ENCODE measurements at regions not wholly inside any gene's neighbourhood (a gene's known extent, or its start where the extent isn't known, plus 50 kb on each side); places are given as distances from the start of the nearest gene placed in this dataset.

- intact Hi-C loops (cut with DNase I), result no loop called here
- Histone ChIP-seq H3K9me3 (no peaks in the 10 kb centered on the region), H3K4me1 (no peaks in the 10 kb centered on the region), H3K4me3 (no peak overlapping the region), H3K27ac (no peak overlapping the region), H3K36me3 (ENCODE audit: insufficient read depth in 1 of 2, low read depth in 1 of 2) (no peaks in the 10 kb centered on the region), H3K27me3 (ENCODE audit: insufficient read depth in 3 of 3, low read length in 2 of 3) (no peaks in the 10 kb centered on the region)
- DNase-seq, result no peak
- TF ChIP-seq CTCF (IDR thresholded peaks at IDR 0.05), result no peak
- ATAC-seq, result no peak
- WGBS, 3 donors, result 52 to 62% (median 58%) methylated on average over 2 of the region's 2 CpGs
These were observed 179.6 kb upstream of the SGCD start for GRCh38 chr5:156147261-156147943.

GRCh38 chr5:156147944-156148285 is 179.0 kb upstream of the SGCD start:
- DNase-seq, result no peak
- no peaks in the 10 kb centered on the region for H3K36me3 ChIP-seq (ENCODE audit: insufficient read depth in 1 of 2, low read depth in 1 of 2)
- no peak overlapping the region for H3K27ac ChIP-seq
- no peak overlapping the region for H3K4me3 ChIP-seq
- WGBS, 3 donors, result 69 to 77% (median 74%) methylated on average over 1 of the region's 1 CpG
- ATAC-seq, result no peak
- no peaks in the 10 kb centered on the region for H3K9me3 ChIP-seq
- H3K27me3 ChIP-seq (ENCODE audit: insufficient read depth in 3 of 3, low read length in 2 of 3), result no peaks in the 10 kb centered on the region
- intact Hi-C loops (cut with DNase I), result no loop called here
- TF ChIP-seq CTCF (IDR thresholded peaks at IDR 0.05), result no peak
- H3K4me1 ChIP-seq, result no peaks in the 10 kb centered on the region

GRCh38 chr5:156148301-156148700 is 178.7 kb upstream of the SGCD start:
- DNase-seq, result no peak
- 96 to 100% (median 98%) methylated on average over 1 of the region's 1 CpG for WGBS, 3 donors
- H3K9me3 ChIP-seq, result no peaks in the 10 kb centered on the region
- no peak overlapping the region for H3K4me3 ChIP-seq
- no peak for TF ChIP-seq CTCF (IDR thresholded peaks at IDR 0.05)
- no peak for ATAC-seq
- H3K27ac ChIP-seq, result no peak overlapping the region
- no peaks in the 10 kb centered on the region for H3K4me1 ChIP-seq
- intact Hi-C loops (cut with DNase I), result no loop called here
- no peaks in the 10 kb centered on the region for H3K36me3 ChIP-seq (ENCODE audit: insufficient read depth in 1 of 2, low read depth in 1 of 2)
- no peaks in the 10 kb centered on the region for H3K27me3 ChIP-seq (ENCODE audit: insufficient read depth in 3 of 3, low read length in 2 of 3)

- TF ChIP-seq CTCF (IDR thresholded peaks at IDR 0.05), result no peak
- DNase-seq (no peak), ATAC-seq (no peak)
- H3K36me3 ChIP-seq (ENCODE audit: insufficient read depth in 1 of 2, low read depth in 1 of 2), result no peaks in the 10 kb centered on the region
- no peak overlapping the region for H3K27ac ChIP-seq
- H3K4me3 ChIP-seq, result no peak overlapping the region
- intact Hi-C loops (cut with DNase I), result no loop called here
- no peaks in the 10 kb centered on the region for H3K9me3 ChIP-seq
- H3K4me1 ChIP-seq, result no peaks in the 10 kb centered on the region
- no peaks in the 10 kb centered on the region for H3K27me3 ChIP-seq (ENCODE audit: insufficient read depth in 3 of 3, low read length in 2 of 3)
These were observed 177.8 kb upstream of the SGCD start for GRCh38 chr5:156149213-156149612.

- TF ChIP-seq CTCF (IDR thresholded peaks at IDR 0.05), result no peak
- no peak for DNase-seq
- ATAC-seq, result no peak
- no peak overlapping the region for H3K27ac ChIP-seq
- H3K9me3 ChIP-seq, result no peaks in the 10 kb centered on the region
- WGBS, 3 donors, result 52 to 73% (median 68%) methylated on average over 3 of the region's 3 CpGs
- no peak overlapping the region for H3K4me3 ChIP-seq
- H3K27me3 ChIP-seq (ENCODE audit: insufficient read depth in 3 of 3, low read length in 2 of 3), result no peaks in the 10 kb centered on the region
- intact Hi-C loops (cut with DNase I), result no loop called here
- no peaks in the 10 kb centered on the region for H3K4me1 ChIP-seq
- no peaks in the 10 kb centered on the region for H3K36me3 ChIP-seq (ENCODE audit: insufficient read depth in 1 of 2, low read depth in 1 of 2)
These were observed 173.4 kb upstream of the SGCD start for GRCh38 chr5:156153602-156154001.
